ENCODE measurements at regions not wholly inside any gene's neighbourhood (a gene's known extent, or its start where the extent isn't known, plus 50 kb on each side); places are given as distances from the start of the nearest gene placed in this dataset.
"Not testable (repeated sequence)": the region's sequence is repeated elsewhere in the genome, so short reads cannot be mapped to it uniquely, and the experiment has no call there.

GRCh38 chr5:7078101-7078500 is 317.8 kb upstream of the ADCY2 start:
- no peak overlapping the region for H3K27ac Mint-ChIP-seq
- no peaks in the 10 kb centered on the region for H3K27me3 Mint-ChIP-seq
- no peaks in the 10 kb centered on the region for H3K4me1 Mint-ChIP-seq
- H3K9me3 Mint-ChIP-seq, result no peaks in the 10 kb centered on the region
- no peaks in the 10 kb centered on the region for H3K36me3 Mint-ChIP-seq
- no peak overlapping the region for H3K4me3 Mint-ChIP-seq
- no peak for DNase-seq

- Mint-ChIP-seq H3K9me3 (no peaks in the 10 kb centered on the region), H3K4me3 (no peak overlapping the region), H3K36me3 (no peaks in the 10 kb centered on the region), H3K27ac (no peak overlapping the region), H3K27me3 (no peaks in the 10 kb centered on the region), H3K4me1 (no peaks in the 10 kb centered on the region)
- no peak for DNase-seq
Measured at GRCh38 chr5:7078901-7079300, 317.0 kb upstream of the ADCY2 start.

- Mint-ChIP-seq H3K36me3 (no peaks in the 10 kb centered on the region), H3K4me1 (no peaks in the 10 kb centered on the region), H3K27me3 (no peaks in the 10 kb centered on the region), H3K9me3 (no peaks in the 10 kb centered on the region), H3K4me3 (no peak overlapping the region), H3K27ac (no peak overlapping the region)
- DNase-seq, result no peak
Measured at GRCh38 chr5:7080501-7080900, 315.4 kb upstream of the ADCY2 start.

- no peak overlapping the region for H3K27ac Mint-ChIP-seq
- H3K4me3 Mint-ChIP-seq, result no peak overlapping the region
- H3K36me3 Mint-ChIP-seq, result no peaks in the 10 kb centered on the region
- H3K27me3 Mint-ChIP-seq, result peaks cover 7% of the 10 kb centered on the region
- H3K4me1 Mint-ChIP-seq, result no peaks in the 10 kb centered on the region
- no peak for DNase-seq
- no peaks in the 10 kb centered on the region for H3K9me3 Mint-ChIP-seq
Measured at GRCh38 chr5:7087719-7088297, 308.1 kb upstream of the ADCY2 start.

- Mint-ChIP-seq H3K27ac (no peak overlapping the region), H3K9me3 (no peaks in the 10 kb centered on the region), H3K4me1 (no peaks in the 10 kb centered on the region), H3K36me3 (no peaks in the 10 kb centered on the region), H3K27me3 (peaks cover 7% of the 10 kb centered on the region), H3K4me3 (no peak overlapping the region)
- DNase-seq, result no peak
Measured at GRCh38 chr5:7088849-7089248, 307.1 kb upstream of the ADCY2 start.

GRCh38 chr5:7094626-7095025 is 301.3 kb upstream of the ADCY2 start:
- H3K4me1 Mint-ChIP-seq, result no peaks in the 10 kb centered on the region
- no peak for DNase-seq
- H3K27me3 Mint-ChIP-seq, result peaks cover 7% of the 10 kb centered on the region
- H3K27ac Mint-ChIP-seq, result no peak overlapping the region
- no peak overlapping the region for H3K4me3 Mint-ChIP-seq
- no peaks in the 10 kb centered on the region for H3K36me3 Mint-ChIP-seq
- H3K9me3 Mint-ChIP-seq, result no peaks in the 10 kb centered on the region

GRCh38 chr5:7096294-7096693 is 299.6 kb upstream of the ADCY2 start:
- no peaks in the 10 kb centered on the region for H3K36me3 Mint-ChIP-seq
- no peaks in the 10 kb centered on the region for H3K4me1 Mint-ChIP-seq
- no peak for DNase-seq
- H3K27ac Mint-ChIP-seq, result no peak overlapping the region
- no peak overlapping the region for H3K4me3 Mint-ChIP-seq
- H3K27me3 Mint-ChIP-seq, result peaks cover 7% of the 10 kb centered on the region
- no peaks in the 10 kb centered on the region for H3K9me3 Mint-ChIP-seq

GRCh38 chr5:7105358-7105757 is 290.6 kb upstream of the ADCY2 start:
- H3K9me3 Mint-ChIP-seq, result no peaks in the 10 kb centered on the region
- H3K4me1 Mint-ChIP-seq, result no peaks in the 10 kb centered on the region
- no peak overlapping the region for H3K4me3 Mint-ChIP-seq
- DNase-seq, result no peak
- no peak overlapping the region for H3K27ac Mint-ChIP-seq
- no peaks in the 10 kb centered on the region for H3K36me3 Mint-ChIP-seq
- no peaks in the 10 kb centered on the region for H3K27me3 Mint-ChIP-seq

- Mint-ChIP-seq H3K4me3 (no peak overlapping the region), H3K4me1 (no peaks in the 10 kb centered on the region), H3K9me3 (no peaks in the 10 kb centered on the region)
Measured at GRCh38 chr5:7117961-7118360, 278.0 kb upstream of the ADCY2 start.

GRCh38 chr5:7131680-7132079 is 264.3 kb upstream of the ADCY2 start:
- H3K27me3 Mint-ChIP-seq, result no peaks in the 10 kb centered on the region
- no peak overlapping the region for H3K27ac Mint-ChIP-seq
- no peak for DNase-seq
- peaks cover 5% of the 10 kb centered on the region for H3K9me3 Mint-ChIP-seq
- H3K4me1 Mint-ChIP-seq, result no peaks in the 10 kb centered on the region
- no peaks in the 10 kb centered on the region for H3K36me3 Mint-ChIP-seq
- H3K4me3 Mint-ChIP-seq, result no peak overlapping the region

More at GRCh38 chr5:7117961-7118360, 278.0 kb upstream of the ADCY2 start:
- Mint-ChIP-seq H3K36me3 (no peaks in the 10 kb centered on the region), H3K27ac (no peak overlapping the region), H3K27me3 (no peaks in the 10 kb centered on the region)
- no peak for DNase-seq

- Mint-ChIP-seq H3K4me3 (no peak overlapping the region), H3K27me3 (no peaks in the 10 kb centered on the region), H3K4me1 (no peaks in the 10 kb centered on the region)
Measured at GRCh38 chr5:7146886-7147285, 249.1 kb upstream of the ADCY2 start.

GRCh38 chr5:7157083-7157482 is 238.9 kb upstream of the ADCY2 start:
- H3K36me3 Mint-ChIP-seq, result peaks cover 2% of the 10 kb centered on the region
- no peak overlapping the region for H3K27ac Mint-ChIP-seq
- no peak overlapping the region for H3K4me3 Mint-ChIP-seq
- DNase-seq, result no peak
- H3K4me1 Mint-ChIP-seq, result no peaks in the 10 kb centered on the region
- H3K27me3 Mint-ChIP-seq, result no peaks in the 10 kb centered on the region
- H3K9me3 Mint-ChIP-seq, result peaks cover 40% of the 10 kb centered on the region

More at GRCh38 chr5:7146886-7147285, 249.1 kb upstream of the ADCY2 start:
- Mint-ChIP-seq H3K27ac (no peak overlapping the region), H3K36me3 (no peaks in the 10 kb centered on the region), H3K9me3 (no peaks in the 10 kb centered on the region)
- no peak for DNase-seq

GRCh38 chr5:7169240-7169878 is 226.6 kb upstream of the ADCY2 start:
- Mint-ChIP-seq H3K36me3 (no peaks in the 10 kb centered on the region), H3K27ac (no peak overlapping the region)

GRCh38 chr5:7170785-7171184 is 225.2 kb upstream of the ADCY2 start:
- not testable (repeated sequence) for H3K36me3 Mint-ChIP-seq, H3K4me1 Mint-ChIP-seq, H3K4me3 Mint-ChIP-seq, H3K9me3 Mint-ChIP-seq, H3K27me3 Mint-ChIP-seq, H3K27ac Mint-ChIP-seq, DNase-seq

More at GRCh38 chr5:7169240-7169878, 226.6 kb upstream of the ADCY2 start:
- no peak overlapping the region for H3K4me3 Mint-ChIP-seq
- H3K9me3 Mint-ChIP-seq, result no peaks in the 10 kb centered on the region
- no peaks in the 10 kb centered on the region for H3K27me3 Mint-ChIP-seq
- DNase-seq, result no peak
- no peaks in the 10 kb centered on the region for H3K4me1 Mint-ChIP-seq

- H3K4me1 Mint-ChIP-seq, result no peaks in the 10 kb centered on the region
- H3K9me3 Mint-ChIP-seq, result peaks cover 1% of the 10 kb centered on the region
- no peak for DNase-seq
- H3K27me3 Mint-ChIP-seq, result no peaks in the 10 kb centered on the region
- no peak overlapping the region for H3K27ac Mint-ChIP-seq
- H3K4me3 Mint-ChIP-seq, result no peak overlapping the region
- H3K36me3 Mint-ChIP-seq, result no peaks in the 10 kb centered on the region
Measured at GRCh38 chr5:7179364-7179763, 216.6 kb upstream of the ADCY2 start.

- Mint-ChIP-seq H3K4me3 (no peak overlapping the region), H3K27ac (no peak overlapping the region), H3K9me3 (peaks cover 3% of the 10 kb centered on the region), H3K27me3 (no peaks in the 10 kb centered on the region), H3K36me3 (no peaks in the 10 kb centered on the region), H3K4me1 (no peaks in the 10 kb centered on the region)
- no peak for DNase-seq
Measured at GRCh38 chr5:7181841-7182240, 214.1 kb upstream of the ADCY2 start.

Data from activated naive CD8-positive, alpha-beta T cell treated with anti-CD3 and anti-CD28 coated beads for 36 hours (primary cell).